ENCODE measurements at regions not wholly inside any gene's neighbourhood (a gene's known extent, or its start where the extent isn't known, plus 50 kb on each side); places are given as distances from the start of the nearest gene placed in this dataset.

DNA sequence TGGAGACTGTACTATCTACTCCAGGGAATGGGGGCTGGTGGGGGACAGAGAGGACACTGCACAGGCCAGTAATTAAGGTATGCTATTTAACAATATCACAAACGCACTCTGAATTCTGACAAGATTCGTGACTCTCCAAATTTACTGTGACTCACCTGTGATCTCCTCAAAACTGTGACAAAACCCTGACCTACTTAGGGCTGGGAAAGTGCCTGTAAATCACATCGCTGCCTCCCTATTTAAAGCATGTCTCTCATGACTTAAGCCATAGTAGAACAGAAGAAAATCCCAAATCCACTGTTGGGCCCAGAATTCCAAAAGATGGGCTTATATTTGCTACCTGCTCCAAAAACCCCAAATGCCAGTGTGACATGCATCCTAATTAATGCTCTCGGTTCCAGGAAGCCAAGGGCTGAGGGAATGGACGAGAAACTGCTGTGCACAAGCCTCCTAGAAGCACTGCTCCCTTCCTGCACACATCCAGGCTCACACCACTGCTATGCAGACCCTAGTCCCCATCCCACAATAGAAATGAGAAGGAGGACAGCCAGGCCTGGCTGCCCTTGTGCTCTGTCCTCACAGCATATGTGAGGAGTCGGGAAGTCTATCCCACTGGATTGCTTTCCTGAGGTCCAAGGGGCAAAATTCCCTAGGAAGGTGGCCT is 187.7 kb upstream of the CHRNA7 start:
- no peak for DNase-seq

DNA sequence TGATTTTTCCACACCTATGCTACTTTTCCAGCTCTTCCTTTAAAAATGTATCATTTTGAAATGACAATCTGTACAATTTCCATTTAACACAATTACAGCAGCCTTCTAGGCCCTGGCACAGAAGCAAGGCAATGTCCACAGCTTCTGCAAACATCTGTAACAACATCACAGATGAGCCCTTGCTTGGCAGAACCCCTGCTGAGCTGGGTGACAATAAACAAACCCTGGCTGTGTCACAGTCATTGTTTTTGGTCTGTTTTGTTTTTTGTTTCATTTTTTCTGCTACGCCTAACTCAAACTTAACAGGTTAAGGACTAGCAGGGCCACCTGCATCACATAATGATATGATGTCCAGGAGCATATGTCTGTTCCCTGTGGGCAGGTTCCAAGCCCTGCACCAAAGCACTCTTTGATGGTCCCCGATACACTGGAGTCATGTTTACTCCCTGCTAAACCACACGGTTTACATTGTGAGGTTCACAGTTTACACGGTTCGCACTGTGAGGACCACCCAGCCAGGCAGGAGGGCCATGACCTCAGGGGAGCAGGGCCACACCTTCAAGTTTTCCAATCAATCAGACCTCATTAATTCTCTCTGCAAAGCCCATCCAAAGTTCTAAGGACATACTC is 186.8 kb upstream of the CHRNA7 start:
- peak; percentile 53 for DNase-seq

- DNase-seq: no peak
These were observed 184.5 kb upstream of the CHRNA7 start for GRCh38 chr15:31845791-31846190.

DNA sequence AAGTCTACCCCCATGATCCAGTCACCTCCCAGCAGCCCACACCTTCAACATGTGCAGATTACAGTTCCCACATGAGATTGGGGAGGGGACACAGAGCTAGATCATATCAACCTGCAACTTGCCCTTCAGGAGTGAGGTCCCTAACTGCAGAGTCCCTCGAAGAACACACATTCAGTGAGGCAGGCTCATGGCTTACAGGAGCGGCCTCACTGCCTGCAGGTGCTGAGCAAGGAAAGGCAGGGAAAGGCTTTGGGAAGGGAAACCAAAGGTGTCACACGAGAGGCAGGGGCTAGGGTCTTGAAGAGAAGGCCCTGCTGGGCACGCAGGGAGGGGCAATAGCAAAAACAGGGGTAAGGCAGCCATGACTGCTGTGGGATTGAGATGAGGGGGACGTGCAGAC is 182.4 kb upstream of the CHRNA7 start:
- no peak for DNase-seq

GRCh38 chr15:31848621-31849020 is 181.7 kb upstream of the CHRNA7 start:
- DNase-seq: no peak

GRCh38 chr15:31852933-31853799 is 177.1 kb upstream of the CHRNA7 start:
- DNase-seq: no peak

DNA sequence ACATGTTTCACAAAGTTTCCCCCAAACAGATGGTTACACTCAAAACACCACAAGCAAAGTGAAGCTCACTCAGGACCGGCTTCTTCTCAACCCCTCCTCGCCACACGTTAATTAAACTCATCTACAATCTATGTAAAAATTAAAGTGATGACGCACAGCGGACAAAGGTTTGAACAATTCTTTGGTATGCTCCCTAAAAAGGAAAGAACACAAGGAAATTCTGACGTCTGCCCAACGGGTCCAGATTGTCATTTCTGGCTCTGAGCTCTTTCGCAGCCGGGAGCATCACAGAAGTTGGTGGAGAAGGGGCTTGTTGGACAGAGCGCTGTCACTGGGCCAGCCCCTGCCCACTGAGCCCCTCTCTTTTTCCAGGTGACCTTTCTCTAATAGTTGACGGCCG is 173.7 kb upstream of the CHRNA7 start:
- DNase-seq: no peak

DNA sequence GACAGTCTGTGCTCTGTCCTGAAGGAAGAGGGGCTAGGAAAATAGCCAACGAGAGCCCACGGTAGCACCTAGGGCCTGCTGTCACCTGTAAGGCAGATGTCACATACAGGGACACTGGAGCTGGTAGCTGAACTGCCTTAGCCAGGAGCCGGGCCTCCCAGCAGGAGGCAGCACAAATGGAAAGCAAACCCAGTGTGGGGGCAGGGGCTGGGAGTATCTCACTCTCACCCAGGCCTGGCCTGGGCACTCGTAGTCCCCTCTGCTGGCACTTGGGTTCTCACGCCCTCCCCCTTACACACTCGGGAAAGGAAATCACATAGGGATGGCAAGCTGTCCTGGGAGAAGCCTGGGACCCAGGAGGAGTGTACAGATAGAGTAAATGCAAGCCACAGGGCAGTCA is 173.1 kb upstream of the CHRNA7 start:
- DNase-seq: no peak

- no peak for DNase-seq
These were observed 172.3 kb upstream of the CHRNA7 start for GRCh38 chr15:31858026-31858425.

DNA sequence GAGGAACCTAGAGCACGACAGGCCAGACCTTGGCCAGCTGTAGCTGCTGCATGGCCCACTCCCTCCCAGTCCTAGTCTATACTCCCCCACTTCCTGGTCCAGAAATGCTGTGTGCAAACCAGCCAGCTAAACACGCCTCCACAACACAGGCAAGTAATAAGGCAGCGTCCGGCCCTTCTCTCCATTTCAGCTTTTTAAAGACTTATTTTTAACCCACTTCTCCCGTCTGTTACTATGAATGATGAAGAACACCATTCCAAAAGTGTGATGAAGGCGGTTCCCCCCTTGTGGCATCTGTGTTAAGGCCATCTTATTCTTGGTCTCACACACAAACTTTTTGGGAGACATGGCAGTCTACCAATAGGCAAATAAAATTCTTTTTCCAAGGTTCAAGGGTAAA is 164.1 kb upstream of the CHRNA7 start:
- DNase-seq: no peak

DNA sequence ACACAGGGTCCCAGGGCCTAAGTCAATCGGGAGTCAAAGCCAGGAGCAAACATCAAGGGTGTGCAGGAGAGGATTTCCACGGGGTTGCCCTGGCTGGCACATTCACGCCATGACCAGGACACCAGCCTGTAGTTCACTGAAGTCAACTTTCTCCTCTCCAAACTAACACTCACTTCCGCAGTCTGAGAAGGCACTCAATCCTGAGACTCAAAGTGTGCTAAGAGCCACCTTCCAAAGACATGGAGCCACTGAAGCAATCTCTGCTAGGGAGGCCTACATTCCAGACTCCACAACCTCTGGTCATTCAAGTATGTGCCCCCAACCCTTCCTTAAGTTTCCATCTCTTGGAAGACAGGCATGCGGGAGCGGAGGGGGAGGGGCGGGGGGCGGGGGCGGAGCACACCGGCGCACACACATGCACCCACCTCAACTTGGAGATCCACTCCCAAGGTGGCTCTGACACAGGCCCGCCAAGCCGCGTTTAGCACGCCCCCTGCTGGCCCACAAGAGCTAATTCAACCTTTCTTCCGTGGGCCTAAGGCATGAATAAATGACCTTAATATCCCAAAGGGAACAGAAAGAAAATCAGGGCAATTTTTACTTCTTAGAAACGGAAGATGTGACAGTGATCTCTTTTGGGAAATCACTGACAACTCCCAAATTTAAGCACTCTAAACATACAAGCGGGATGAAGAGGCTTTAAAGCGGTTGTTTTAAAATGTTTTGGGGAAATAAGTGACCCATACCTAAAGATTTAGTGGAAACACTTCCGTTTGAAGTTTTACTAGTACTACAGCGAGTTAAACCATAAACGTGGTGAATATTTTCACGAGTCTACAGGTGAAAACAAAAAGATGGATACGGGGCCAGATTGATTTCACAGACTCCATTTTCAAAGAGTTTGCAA is 162.5 kb upstream of the CHRNA7 start:
- peak; percentile 66 for DNase-seq

DNA sequence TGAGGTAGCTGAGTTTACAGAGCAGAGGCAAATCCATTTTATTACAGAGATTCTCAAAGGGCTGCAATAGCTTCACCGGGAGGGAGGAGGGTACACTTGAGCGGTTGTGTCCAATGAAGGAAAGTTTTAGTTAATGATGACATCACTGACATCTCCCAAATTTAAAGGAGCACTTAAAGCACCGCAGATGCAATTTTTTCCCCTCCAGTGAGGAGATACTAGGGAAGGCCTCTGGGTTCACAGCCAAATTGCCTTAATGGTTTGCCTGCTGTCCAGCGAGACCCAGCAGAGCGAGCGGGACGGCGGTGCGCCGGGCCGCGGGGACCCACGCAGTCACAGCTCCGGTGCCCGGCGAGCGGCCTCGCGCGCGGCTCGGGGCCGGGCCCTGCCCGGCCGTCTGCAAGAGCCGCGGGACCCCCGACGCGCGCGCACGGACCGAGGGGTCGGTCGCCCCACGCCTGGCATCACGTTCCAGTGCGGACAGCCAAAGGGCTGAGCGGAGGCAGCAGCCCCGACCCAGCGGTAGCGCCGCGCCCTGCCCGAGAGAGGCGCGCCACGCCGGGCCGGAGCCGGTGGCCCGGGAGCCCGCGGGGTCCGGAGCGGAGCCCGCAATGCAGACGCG is 160.5 kb upstream of the CHRNA7 start:
- peak; percentile 17 for DNase-seq

- peak; percentile 90 for DNase-seq
These were observed 159.8 kb upstream of the CHRNA7 start, which contains the start of gene OTUD7A for GRCh38 chr15:31870328-31871165. Gene OTUD7A (minus strand): TSS chr15:31870673.

- DNase-seq: peak; percentile 30
These were observed 159.0 kb upstream of the CHRNA7 start for GRCh38 chr15:31871166-31871886.

- no peak for DNase-seq
These were observed 158.4 kb upstream of the CHRNA7 start for GRCh38 chr15:31871887-31872281.

DNA sequence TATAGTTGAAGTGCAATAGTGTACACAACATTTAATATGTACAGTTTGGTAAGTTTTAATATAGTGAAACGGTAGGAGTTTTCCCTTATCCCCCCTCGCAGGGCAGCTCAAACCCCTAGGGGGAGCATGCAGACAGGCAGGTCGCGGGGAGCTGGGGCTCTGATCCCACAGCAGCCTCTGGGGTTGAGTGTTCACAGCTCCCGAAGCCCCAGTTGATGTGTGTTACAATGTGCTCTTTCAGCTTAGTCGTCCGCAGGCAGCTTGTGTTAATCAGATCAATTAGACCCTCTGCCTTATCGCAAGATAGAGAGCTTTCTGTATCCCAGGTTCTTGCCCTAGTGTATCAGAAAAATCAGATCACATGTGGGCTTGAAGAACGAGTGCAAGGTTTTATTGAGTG is 143.1 kb upstream of the CHRNA7 start:
- no peak for DNase-seq

GRCh38 chr15:31892513-31892912 is 137.8 kb upstream of the CHRNA7 start:
- DNase-seq: no peak

DNA sequence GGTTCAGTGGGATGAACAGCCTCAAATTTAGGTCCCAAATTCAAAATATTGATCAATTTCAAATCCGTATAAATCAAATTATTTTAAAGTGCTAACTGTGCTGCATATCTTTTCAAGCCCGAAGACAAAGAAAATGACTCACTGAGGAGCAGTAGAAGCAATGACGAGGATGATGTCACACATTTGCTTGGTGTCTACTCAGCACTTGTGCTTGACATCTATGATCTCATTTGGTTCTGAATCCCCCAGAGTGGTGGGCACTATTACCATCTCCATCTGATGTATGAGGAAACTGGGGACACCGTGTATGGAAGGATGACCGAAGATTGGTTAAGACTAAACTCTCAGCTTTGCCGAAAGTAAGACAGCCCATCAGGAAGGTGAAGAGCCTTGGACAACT is 136.5 kb upstream of the CHRNA7 start:
- no peak for DNase-seq

- no peak for DNase-seq
These were observed 132.6 kb upstream of the CHRNA7 start for GRCh38 chr15:31897746-31898145.

GRCh38 chr15:31901501-31901900 is 128.8 kb upstream of the CHRNA7 start:
- DNase-seq: no peak

DNA sequence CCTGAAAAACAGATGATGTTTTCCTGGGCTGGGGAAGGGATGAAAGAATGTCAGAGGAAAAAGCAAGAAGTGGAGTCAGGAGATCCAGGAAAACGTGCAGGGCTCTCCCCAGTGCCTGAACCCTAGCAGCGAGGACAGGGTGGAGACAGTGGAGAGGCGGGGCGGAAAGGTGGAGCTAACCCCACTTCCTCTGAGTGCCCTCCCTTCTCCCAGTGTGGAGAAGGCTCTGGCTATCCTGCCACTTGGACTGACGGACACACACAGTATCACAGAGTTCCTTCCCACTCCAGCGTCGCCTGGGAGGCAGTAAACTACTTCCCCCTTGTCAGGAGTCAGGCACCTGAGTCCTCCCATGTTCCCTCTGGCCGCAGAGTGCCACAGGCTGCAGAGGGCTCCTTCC is 125.3 kb upstream of the CHRNA7 start:
- DNase-seq: no peak
